ENCODE measurements at regions not wholly inside any gene's neighbourhood (a gene's known extent, or its start where the extent isn't known, plus 50 kb on each side); places are given as distances from the start of the nearest gene placed in this dataset.

DNA sequence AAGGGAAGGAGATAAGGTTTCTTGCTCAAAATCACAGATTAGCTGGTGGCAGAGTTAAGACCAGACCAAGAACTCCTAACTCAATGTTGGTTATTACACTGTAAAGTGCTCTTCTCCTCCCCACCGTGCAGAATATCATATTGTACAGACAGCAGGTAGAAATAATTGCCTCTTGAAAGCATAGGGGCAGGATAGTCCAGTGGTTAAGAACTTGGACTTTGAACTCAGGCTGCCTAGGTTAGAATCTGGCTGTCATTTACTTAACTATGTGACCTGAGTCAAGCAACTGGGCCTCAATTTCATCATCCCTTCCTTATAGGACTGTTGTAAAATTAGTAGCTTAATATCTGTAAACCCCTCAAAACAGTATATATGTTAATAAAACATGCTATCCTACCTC, 114.9 kb upstream of the HIVEP3 start:
- no peak for DNase-seq

DNA sequence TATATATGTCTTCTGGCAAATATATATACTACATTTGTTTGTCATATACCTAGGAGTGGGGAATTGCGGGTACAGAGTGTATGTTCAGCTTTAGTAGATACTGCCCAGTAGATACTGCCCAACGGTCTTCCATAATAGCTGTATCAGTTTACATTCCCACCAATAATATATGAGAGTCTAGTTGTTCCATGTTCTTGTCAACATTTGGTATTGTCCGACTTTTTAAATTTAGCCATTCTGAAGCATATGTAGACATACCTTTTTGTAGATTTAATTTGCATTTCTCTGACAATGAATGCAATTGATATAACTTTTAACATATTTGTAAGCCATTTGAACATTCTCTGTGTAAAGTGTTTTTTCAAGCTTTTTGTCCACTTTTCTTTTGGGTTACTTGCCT, 99.0 kb upstream of the HIVEP3 start:
- no peak for DNase-seq

DNA sequence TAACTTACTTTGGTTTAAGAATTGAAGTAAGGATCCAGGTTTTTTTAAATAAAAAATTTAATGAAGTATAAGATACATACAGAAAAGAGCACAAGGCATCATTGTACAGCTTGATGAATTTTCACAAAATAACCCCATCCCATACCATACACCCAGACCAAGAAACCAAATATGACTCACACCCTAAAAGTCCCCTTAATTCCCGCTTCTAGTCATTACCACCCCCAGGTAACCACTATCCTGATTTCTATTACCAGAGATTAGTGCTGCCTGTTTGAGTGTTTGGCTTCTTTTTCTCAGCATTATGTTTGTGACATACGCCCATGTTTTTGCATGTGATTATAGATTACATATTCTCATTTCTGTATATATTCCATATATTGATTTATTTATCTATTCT, 98.5 kb upstream of the HIVEP3 start:
- no peak for DNase-seq

DNA sequence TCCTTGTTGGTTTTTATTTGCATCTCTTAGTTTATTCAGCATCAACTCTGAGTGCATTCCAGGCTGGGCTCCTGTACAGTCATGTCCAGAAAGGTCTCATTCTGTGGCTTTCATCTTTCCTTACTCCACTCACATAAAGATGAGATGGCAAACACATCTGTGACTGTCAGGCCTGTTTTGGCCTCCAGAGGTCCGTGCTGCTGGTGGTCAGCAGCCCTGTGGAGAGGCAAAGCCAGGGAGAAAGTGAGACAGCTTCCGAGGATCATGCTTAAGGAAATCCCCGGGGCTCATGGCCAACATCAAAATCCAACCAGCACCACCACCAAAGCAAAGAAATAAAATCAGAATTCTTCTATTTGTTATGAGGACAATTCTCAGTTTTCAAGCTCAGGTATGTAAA, 96.1 kb upstream of the HIVEP3 start:
- DNase-seq = no peak

DNA sequence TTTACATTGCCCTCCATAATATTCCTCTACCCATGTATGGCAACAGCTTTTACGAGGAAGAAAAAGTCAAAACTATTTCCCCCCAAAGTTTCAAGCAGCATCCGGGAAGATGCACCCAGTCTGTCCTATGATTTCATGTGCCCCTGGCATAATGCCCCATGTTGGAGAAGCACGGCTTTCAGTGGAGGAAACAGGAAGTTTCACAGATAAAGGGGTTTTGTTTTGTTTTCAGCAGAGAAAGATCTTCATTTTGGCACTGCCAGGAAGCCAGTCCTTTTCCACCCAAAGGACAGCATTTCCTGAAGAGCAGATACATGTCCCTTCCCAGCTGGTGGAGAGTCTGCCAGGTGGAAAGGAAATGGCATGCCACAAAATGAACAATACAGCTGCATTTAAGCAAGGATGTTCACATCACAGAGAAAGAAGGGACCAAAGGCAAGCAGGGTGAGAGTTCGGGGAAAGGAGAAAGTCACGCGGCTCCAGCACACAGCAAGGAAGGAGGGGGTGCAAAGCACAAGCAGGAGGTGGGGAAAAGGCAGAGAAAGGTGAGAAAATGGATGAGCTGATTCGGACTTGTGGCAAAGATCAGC, 95.3 kb upstream of the HIVEP3 start:
- DNase-seq = no peak

DNA sequence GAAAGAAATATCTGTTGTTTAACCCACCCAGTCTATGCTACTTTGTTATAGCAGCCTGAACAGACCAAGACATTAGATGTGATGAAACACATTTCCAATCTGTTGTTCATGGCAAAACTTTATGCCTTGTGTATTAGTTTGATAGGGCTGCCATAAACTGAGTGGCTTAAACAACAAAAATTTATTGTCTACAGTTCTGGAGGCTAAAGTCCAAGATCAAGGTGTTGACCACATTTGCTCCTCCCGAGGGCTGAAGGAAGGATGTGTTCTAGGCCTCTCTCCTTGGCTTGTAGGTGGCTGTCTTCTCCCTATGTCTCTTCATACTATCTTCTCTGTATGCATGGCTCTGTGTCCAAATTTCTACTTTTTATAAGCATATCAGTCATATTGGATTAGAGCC, 94.1 kb upstream of the HIVEP3 start:
- no peak for DNase-seq

DNA sequence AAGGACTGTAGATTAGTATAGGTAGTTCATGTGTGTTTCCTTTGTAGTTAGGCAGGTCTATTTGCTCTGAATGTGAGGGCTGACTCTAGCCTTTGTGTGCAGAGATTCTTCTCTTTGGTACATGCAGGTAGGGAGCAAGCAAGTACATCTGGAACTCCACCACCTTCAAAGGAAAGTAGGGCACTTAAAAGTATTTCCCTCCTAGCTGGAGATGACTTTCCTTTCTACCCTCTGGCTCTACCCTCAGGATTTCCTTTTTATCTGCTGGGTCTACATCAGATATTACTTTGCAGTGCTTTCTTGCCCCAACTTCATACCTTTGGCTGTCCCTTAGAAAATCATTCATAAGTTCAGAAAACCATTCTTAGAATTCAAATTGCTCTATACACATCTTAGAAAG, 91.7 kb upstream of the HIVEP3 start:
- no peak for DNase-seq

DNA sequence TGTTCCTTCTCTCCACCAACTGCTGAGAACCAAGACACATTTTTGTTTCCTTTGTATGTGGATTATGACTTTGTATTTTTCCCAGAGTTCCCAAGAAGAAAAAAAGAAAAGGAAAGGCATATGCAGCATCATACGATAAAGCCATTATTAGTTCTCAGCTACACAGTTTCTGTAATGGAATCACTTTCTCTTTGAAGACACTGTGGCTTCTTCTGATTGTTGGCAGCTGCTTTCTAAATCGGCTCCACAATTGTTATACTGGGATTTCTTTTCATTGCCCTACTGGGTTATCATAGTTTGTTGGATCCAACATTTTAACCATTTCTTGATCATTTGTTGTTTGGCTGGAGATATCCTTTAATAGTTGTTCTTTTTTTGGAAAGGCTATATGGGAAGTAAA, 89.5 kb upstream of the HIVEP3 start:
- no peak for DNase-seq

DNA sequence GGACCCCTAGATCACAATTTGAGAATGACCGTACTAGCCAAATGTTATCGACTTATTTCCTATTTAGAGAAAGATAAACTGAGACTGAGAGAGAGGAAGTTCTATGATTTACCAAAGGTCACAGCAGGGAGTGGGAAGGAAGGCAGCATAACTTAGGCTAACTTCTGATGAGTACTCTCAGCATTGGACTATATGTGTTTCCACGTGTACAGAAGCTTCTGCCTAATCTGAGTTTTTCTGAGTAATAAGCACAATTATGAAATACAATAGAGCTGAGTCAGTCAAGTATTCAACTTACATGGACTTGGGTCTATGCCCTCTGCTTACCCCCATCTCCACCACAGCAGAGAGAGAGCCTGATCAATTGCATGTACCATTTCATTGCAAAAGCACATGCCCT, 88.1 kb upstream of the HIVEP3 start:
- DNase-seq = no peak

DNA sequence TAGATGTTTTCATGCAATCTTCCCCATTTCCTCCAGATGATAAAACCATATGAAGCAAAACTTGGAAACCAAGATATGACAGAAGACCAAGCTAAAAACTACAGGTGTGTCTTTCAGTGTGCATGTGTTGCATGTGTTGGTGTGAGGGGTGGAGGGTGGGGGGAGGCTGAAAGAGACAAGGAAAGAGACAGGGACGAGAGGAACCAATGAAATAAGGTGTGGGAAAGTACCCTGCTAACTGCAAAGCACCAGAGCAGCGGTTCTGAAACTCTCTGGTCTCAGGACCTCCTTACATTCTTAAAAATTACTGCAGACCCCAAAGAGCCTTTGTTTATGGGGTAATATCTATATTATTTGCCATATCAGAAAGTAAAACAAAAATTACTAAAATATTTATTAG, 87.4 kb upstream of the HIVEP3 start:
- DNase-seq = no peak

DNA sequence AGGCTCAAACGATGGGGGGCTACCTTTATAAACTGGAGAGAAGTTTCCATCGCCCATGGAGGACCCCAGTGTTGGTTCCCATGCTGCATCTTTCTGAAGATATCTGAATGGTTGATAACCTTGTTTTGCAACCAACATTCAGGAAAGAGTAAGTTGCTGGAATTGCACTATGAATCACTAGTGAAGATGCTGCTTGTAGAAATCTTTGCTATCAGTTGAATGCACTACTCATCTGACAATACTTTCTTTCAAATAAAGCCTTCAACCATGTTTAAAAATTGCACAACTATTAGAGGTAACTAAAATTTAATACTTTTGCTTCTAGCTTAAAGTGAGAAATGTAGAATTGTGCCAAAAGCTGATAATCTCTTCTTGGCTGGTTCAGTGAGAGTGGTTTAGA, 86.8 kb upstream of the HIVEP3 start:
- no peak for DNase-seq

DNA sequence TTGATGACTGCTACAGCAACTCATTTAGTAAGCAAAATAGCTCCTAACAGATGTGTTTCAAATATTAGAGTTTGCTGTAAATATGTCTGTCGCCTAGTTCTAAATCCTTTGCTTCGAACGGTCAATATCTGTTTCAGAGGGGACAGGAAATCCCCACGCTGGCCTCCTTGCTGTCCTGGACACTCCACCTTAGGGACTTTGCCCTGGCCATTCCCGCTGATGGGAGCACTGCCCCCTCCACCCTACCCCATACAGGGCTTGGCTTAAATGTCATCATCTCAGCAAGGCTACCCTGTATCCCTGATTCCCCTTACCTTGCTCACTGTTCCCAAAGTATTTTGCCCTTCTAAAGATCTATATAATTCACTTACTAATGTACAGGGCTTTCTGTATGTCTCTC, 86.1 kb upstream of the HIVEP3 start:
- DNase-seq = no peak

DNA sequence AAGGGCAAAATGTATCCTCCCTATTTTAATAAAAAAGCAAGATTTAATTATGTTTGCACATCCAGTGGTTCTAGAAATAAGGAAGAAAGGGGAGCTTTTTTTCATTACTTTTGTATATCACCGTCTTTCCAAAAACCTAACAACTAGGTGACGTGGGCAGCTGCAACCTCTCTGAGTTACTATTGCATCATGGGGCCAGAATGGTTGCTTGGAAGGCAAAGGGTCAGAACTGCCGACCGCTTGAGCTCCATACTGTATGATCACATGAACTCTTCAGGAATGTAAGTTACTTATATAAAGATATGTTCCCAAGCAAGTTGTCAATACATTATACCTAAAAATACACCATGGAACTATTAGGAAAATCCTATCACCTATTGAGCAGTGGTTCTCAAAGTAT, 85.6 kb upstream of the HIVEP3 start:
- DNase-seq = no peak

DNA sequence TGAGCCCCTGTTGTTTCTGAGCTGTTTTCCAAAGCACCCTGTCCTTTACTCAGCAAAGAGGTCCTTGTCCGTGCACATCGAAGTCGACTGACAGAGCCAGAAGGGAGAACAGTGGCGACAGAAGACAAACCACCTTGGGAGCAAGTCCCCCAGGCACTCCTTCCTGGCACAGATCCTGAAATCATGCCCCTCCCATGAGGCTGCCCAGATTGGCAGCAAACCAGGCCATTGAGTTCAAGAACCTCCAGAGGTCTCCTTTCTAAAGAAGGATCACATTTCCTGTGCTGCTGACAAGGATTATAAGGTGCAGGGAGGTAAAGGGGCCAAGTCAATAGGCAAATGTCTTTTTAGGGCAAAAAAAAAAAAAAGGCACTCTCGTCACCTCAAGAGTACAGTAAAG, 84.7 kb upstream of the HIVEP3 start:
- DNase-seq = no peak

DNA sequence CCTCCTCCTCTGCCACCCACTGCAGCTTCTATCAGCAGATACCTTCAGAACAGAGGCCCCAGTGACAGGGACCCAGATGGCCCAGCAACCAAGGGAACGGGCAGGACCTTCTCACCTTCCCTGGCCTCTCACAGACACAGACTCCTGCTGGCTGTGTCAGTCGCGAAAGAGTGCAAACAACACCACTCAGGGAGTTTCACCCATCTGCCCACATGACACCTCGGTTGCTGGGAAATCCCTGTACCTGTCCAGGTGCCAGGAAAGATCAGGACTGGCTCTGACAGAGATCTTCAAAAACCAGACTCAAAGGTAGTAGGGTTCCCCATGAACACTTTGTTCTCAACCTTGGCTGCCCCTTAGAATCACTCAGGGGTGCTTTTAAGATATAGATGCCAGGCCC, 83.5 kb upstream of the HIVEP3 start:
- DNase-seq = no peak

DNA sequence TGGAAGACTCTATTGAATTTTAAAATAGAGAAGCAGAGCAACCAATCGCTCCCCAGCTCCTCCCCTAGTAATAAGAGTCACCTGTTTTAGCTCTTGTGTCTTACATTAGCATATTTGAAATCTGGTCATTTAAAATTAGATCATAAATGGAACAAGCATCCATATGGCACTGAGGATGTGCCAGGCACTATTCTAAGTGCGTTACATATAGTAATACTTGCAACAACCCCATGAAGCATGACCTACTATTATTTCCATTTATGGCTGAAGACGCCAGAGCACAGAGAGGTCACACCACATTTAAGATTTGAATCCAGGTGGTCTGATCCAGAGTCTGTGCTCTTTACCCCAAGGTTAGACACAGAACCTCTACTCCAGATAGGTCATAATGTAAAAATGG, 82.0 kb upstream of the HIVEP3 start:
- no peak for DNase-seq

DNA sequence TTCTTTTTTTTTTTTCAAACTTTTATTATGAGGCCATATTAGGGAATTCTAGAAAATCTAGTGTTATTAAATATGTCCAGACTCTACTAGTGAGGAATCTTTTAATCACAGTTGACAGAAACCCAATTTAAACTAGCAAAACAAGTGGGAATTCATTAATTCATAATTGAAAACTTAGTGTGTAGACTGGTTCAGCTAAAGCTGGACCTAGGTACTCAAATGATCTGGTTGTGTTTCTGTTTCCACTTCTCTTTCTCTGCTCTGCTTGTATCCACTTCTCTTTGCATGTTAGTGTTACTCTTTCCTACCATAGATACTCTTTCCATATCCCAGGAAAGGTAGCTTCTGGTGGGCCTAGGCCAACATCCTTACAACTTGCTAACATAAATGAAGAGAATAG, 81.2 kb upstream of the HIVEP3 start:
- no peak for DNase-seq

DNA sequence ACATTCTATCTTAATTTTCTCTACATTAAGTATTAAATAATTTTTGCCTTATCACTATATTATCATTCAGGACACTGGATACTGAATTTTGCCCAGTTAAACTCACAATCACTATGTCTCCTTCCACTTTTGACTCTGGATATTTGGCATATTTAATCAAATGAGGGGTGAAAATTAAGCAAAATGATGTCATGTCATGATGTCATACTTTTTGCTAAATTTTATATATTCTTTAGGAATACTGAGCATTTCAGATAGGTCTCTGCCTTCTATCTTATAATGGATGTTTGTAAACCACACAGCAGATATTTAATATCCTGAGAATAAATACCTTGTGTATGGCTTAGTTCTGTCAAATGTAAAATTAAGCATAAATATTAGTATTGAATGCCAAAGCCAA, 79.5 kb upstream of the HIVEP3 start:
- no peak for DNase-seq

DNA sequence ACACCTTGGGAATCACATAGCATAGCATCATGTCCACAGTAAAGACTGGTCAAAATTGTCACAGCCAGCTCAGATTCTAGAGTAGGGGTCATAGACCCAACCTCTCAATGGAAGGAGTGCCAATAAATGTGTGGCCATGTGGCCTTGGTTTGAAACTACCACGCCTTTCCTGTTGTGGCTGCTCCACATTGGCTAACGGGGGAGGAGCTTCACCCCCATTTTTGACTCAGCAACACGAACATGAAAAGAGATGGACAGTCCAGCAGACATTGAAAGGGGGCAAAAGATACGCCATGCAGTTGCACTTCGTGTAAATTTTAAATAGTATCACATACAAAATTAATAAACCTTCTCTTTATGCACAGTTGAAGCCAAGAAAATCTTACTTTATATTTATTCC, 78.4 kb upstream of the HIVEP3 start:
- DNase-seq = no peak

DNA sequence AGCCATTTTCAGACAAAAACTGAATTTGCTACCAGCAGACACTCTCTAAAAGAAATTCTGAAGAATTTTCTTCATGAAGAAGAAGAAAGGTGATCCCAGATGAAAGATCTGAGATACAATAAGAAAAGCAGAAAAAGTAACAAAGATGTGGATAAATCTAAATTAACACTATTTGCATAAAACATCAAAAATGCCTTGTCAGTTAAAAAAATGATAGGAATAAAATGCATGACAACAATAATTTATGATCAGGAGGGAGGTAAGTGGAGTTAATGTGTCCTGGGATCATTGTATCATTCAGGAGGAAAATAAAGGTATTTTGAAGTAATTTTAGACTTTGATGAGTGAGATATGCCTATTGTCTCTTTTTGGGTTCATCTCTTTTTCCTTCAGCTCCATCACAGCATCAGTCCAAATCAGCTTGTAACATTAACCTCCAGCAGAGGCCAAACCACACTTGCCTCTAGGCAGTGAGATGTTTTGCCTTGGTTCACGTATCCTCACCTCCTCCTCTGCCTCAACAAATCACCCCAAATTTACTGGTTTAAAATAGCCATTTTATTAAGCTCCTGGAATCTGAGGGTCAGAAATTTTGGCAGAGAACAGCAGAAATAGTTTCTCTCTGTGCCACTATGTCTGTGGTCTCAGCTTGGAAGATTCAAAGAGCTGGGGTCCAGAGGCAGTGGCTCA, 76.9 kb upstream of the HIVEP3 start:
- no peak for DNase-seq

DNA sequence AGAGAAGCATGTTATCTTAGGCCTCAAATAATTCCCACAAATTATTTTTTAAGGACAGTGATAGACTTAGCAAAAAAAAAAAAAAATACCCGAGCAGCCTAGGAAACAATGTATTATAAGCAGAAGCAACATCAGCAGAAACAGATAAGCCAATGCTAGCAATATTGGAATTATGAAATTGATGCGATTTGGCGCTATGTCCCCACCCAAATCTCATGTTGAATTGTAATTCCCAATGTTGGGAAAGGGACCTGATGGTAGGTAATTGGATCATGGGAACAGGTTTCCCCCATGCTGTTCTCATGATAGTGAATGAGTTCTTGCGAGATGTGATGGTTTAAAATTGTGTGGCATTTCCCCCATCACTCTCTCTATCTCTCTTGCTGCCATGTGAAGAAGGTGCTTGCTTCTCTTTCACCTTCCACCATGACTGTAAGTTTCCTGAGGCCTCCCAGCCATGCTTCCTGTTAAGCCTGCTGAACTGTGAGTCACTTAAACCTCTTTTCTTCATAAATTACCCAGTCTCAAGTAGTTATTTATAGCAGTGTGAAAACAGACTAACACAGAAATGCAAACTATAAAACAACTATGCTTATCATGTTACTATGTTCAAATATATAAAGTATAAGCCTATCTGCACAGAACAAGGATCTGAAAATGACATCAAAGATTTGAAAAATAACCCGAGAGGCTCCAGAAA, 75.6 kb upstream of the HIVEP3 start:
- no peak for DNase-seq

DNA sequence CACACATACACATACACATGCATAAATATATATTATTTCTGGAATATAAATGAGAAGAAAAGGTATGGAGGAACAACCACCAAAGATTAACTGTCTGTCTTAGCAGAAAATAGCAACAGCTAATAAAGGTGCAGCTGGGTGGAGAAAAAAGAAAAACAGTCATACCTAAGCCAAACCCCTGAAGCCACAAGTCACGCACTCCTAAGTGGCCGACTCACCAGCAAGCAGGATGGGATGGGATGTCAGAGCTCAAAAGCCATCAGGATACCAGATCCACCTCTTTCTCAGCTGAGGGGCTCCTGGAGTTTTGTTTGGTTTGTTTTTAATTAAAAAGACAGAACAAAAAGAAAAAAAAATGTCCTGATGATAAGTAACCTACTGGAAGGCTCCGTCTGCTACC, 64.7 kb upstream of the HIVEP3 start:
- DNase-seq = no peak

DNA sequence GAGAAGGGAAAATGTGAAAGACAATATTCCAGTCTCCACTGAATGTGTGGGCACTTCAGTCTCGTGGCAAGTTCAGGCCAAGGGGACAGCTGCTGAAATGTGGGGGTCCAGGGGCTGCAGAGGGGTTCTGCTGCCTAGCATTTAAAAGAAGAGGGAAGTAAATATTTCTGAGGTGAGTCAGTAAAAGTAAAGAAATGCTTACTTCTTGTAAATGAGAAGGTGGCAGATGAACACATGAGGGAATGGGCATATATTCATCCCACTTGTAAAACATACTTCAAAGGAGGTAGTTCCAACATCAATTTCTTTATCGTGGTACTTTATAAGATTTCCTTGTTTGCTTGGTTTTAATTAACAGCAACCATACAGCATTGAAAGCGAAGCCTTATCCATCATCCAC, 63.1 kb upstream of the HIVEP3 start:
- no peak for DNase-seq

DNA sequence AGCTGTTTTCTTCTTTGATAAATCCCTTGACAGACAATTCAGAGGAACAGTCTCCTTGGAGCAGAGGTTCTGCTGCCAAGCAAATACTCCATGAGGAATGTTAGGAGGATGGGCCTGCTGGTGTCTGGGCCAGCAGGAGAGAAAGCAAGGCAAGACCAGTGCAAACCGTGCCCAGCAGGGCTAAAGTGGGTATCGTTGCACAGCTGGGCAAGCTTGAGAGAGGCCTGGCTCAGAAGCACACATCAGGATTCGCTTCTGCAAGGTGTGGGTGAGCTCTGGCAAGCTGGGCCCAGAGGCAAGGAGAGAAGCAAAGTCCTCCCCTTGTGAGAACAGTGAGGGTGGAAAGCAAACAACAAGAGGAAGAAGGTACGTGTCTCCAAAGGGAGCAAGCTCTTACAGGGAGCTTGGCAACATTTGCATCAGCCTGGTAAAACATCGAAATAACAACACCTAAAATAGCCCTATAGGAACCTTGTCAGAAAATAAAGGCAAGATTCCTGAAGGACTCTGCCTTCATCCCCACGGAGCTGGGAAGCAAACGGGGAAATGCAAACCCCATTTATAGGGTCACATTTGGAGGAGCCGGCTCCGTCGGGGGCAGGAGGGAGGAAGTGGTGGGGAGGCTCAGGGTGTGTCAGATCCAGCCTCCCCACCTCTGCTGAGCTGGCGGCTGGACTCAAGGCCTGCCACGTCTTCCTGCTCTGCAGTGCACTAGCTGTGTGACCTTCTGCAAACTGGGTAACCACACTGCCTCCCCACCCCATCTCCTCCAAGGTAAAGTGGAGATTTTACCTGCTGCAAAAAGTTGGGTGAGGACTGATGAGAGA, 62.3 kb upstream of the HIVEP3 start:
- DNase-seq = no peak
